HepG2 (cell line): ENCODE measurements at regions not wholly inside any gene's neighbourhood (a gene's known extent, or its start where the extent isn't known, plus 50 kb on each side); places are given as distances from the start of the nearest gene placed in this dataset.

Source experiments
- CTCF ChIP-seq: sonication (generic); formaldehyde crosslinking; IDR thresholded peaks from 2 replicates; pipeline ENCODE4 v1.5.0; 2020; ENCODE audit warnings: mild to moderate bottlenecking, missing genetic modification reagents, moderate library complexity
- ZNF512 ChIP-seq: sonication (generic); formaldehyde crosslinking; IDR thresholded peaks from 2 replicates; pipeline ENCODE4 v1.4.0; 2020; ENCODE audit warnings: mild to moderate bottlenecking, missing genetic modification reagents

- TF ChIP-seq ZNF512 (CRISPR knock-in tag) (no peak), CTCF (CRISPR knock-in tag) (no peak)
Measured at GRCh38 chr2:42933824-42934254, 141.5 kb upstream of the HAAO start.
